IMR-90 (cell line): ENCODE measurements at regions not wholly inside any gene's neighbourhood (a gene's known extent, or its start where the extent isn't known, plus 50 kb on each side); places are given as distances from the start of the nearest gene placed in this dataset.

Experiments
- ATAC-seq: fragments of 200-7000 bp; cut with Tn5 transposase; 2 replicates; pipeline ENCODE4 v1.9.1; 2020; ENCODE audit warnings: low read depth, mild to moderate bottlenecking, moderate library complexity
- BruUV-seq: library from RNA; stranded (reverse); fragments of 400-500 nt; replicated peaks from 2 replicates; lab custom pipeline; 2021; lab: Mats Ljungman, UMichigan
- CTCF ChIA-PET: fragments of 300-600 bp; formaldehyde crosslinking; extraction: SDS; loops from one replicate; lab custom pipeline; 2021; ENCODE audit warnings: antibody characterized with exemption; lab: Yijun Ruan, JAX
- POLR2A ChIA-PET: fragments of 300-600 bp; sonication (Branson Sonifier 250); formaldehyde crosslinking; loops from one replicate; lab custom pipeline; 2022; ENCODE audit warnings: antibody characterized with exemption; ENCODE audit not compliant: unreplicated experiment; lab: Charles Lee
- DNase-seq: peaks from one replicate; pipeline ENCODE4 v3.0.0; 2013
- H2AFZ ChIP-seq: replicated peaks from 2 replicates; pipeline ENCODE3; 2013; ENCODE audit warnings: low read length, mild to moderate bottlenecking; ENCODE audit not compliant: poor library complexity
- H2AK5ac ChIP-seq: 2 replicates; pipeline ENCODE4 v1.6.1; 2013; ENCODE audit warnings: low read depth, low read length, inconsistent platforms
- H2AK9ac ChIP-seq: replicated peaks from 2 replicates; pipeline ENCODE3; 2013; ENCODE audit warnings: mild to moderate bottlenecking, low read depth, low read length, moderate library complexity; ENCODE audit not compliant: poor library complexity
- H2BK120ac ChIP-seq: 2 replicates; pipeline ENCODE4 v1.6.1; 2013; ENCODE audit warnings: low read depth, low read length, inconsistent platforms
- H2BK15ac ChIP-seq: 3 replicates; pipeline ENCODE4 v1.6.1; 2013; ENCODE audit warnings: low read depth, low read length, inconsistent platforms
- H2BK20ac ChIP-seq: 2 replicates; pipeline ENCODE4 v1.6.1; 2013; ENCODE audit warnings: low read depth, mild to moderate bottlenecking, inconsistent platforms, low read length, moderate library complexity
- H2BK5ac ChIP-seq: 2 replicates; pipeline ENCODE4 v1.6.1; 2013; ENCODE audit warnings: mild to moderate bottlenecking, low read depth, low read length, inconsistent platforms; ENCODE audit not compliant: poor library complexity, severe bottlenecking
- H3K14ac ChIP-seq: replicated peaks from 2 replicates; pipeline ENCODE4 v1.6.1; 2013; ENCODE audit warnings: low read depth, low read length, inconsistent platforms
- H3K18ac ChIP-seq: 2 replicates; pipeline ENCODE4 v1.6.1; 2013; ENCODE audit warnings: low read depth, low read length, control low read depth
- H3K23ac ChIP-seq: 2 replicates; pipeline ENCODE4 v1.6.1; 2013; ENCODE audit warnings: low read depth, low read length, inconsistent platforms
- H3K27ac ChIP-seq: 2 replicates; pipeline ENCODE4 v1.5.1; 2013; ENCODE audit warnings: mild to moderate bottlenecking, control low read depth, low read length; ENCODE audit not compliant: insufficient read depth
- H3K27me3 ChIP-seq: 2 replicates; pipeline ENCODE4 v1.6.1; 2013; ENCODE audit warnings: low read length; ENCODE audit not compliant: control insufficient read depth, insufficient read depth
- H3K36me3 ChIP-seq: 2 replicates; pipeline ENCODE4 v1.6.1; 2013; ENCODE audit warnings: low read length, mixed read lengths; ENCODE audit not compliant: control insufficient read depth, insufficient read depth
- H3K4ac ChIP-seq: 2 replicates; pipeline ENCODE4 v1.6.1; 2013; ENCODE audit warnings: low read depth, low read length, inconsistent platforms
- H3K4me1 ChIP-seq: 2 replicates; pipeline ENCODE4 v1.6.1; 2013; ENCODE audit warnings: low read length, mixed read lengths; ENCODE audit not compliant: control insufficient read depth, insufficient read depth
- H3K4me2 ChIP-seq: 2 replicates; pipeline ENCODE4 v1.6.1; 2013; ENCODE audit warnings: low read depth, mild to moderate bottlenecking, control low read depth, low read length, moderate library complexity
- H3K4me3 ChIP-seq: 2 replicates; pipeline ENCODE4 v1.5.1; 2013; ENCODE audit warnings: low read depth, mild to moderate bottlenecking, control low read depth, low read length, moderate library complexity; ENCODE audit not compliant: insufficient read depth
- H3K56ac ChIP-seq: 2 replicates; pipeline ENCODE4 v1.6.1; 2013; ENCODE audit warnings: low read length, inconsistent platforms; ENCODE audit not compliant: insufficient read depth; ENCODE audit errors: extremely low read depth
- H3K79me1 ChIP-seq, 2 experiments: 2 replicates each; pipeline ENCODE4 v1.6.1; 2013; ENCODE audit warnings: low read length in 2 of 2, inconsistent platforms in 1 of 2, low read depth in 1 of 2
- H3K9ac ChIP-seq: 2 replicates; pipeline ENCODE4 v1.6.1; 2013; ENCODE audit warnings: low read depth, low read length, control low read depth
- H3K9me1 ChIP-seq: 2 replicates; pipeline ENCODE4 v1.6.1; 2013; ENCODE audit warnings: low read length, inconsistent platforms; ENCODE audit not compliant: insufficient read depth
- H3K9me3 ChIP-seq: 2 replicates; pipeline ENCODE4 v1.6.1; 2013; ENCODE audit warnings: low read length; ENCODE audit not compliant: control insufficient read depth, insufficient read depth
- H4K20me1 ChIP-seq: 2 replicates; pipeline ENCODE4 v1.6.1; 2013; ENCODE audit warnings: low read length, inconsistent platforms; ENCODE audit not compliant: insufficient read depth
- H4K5ac ChIP-seq: 2 replicates; pipeline ENCODE4 v1.6.1; 2013; ENCODE audit warnings: mild to moderate bottlenecking, low read depth, low read length, control low read depth
- H4K8ac ChIP-seq, 2 experiments: 2 replicates each; pipeline ENCODE4 v1.6.1; 2013; ENCODE audit warnings: low read depth in 2 of 2, low read length in 2 of 2, control low read depth in 1 of 2, inconsistent platforms in 1 of 2
- H4K91ac ChIP-seq: 2 replicates; pipeline ENCODE4 v1.6.1; 2013; ENCODE audit warnings: low read depth, low read length, inconsistent platforms; ENCODE audit not compliant: insufficient read depth
- CEBPB ChIP-seq: IDR thresholded peaks from 2 replicates; pipeline ENCODE4 v1.6.1; 2012; ENCODE audit warnings: low read depth, low read length, improper control_type of control experiment
- CHD1 ChIP-seq: IDR thresholded peaks from 2 replicates; pipeline ENCODE4 v1.6.1; 2012; ENCODE audit warnings: low read depth, low read length, improper control_type of control experiment
- FOS ChIP-seq: fragments of 150-350 bp; IDR thresholded peaks from 2 replicates; pipeline ENCODE4 v1.6.1; 2016; ENCODE audit warnings: low read depth, low read length
- MAFK ChIP-seq: IDR thresholded peaks from 2 replicates; pipeline ENCODE4 v1.6.1; 2012; ENCODE audit warnings: low read depth, low read length, improper control_type of control experiment
- MAZ ChIP-seq: IDR thresholded peaks from 2 replicates; pipeline ENCODE4 v1.6.1; 2012; ENCODE audit warnings: low read depth, mild to moderate bottlenecking, low read length, improper control_type of control experiment, moderate library complexity, borderline replicate concordance
- MXI1 ChIP-seq: IDR thresholded peaks from 2 replicates; pipeline ENCODE4 v1.6.1; 2012; ENCODE audit warnings: low read depth, mild to moderate bottlenecking, low read length, moderate library complexity, borderline replicate concordance
- NFE2L2 ChIP-seq: fragments of 150-350 bp; IDR thresholded peaks from 2 replicates; pipeline ENCODE4 v1.6.1; 2016; ENCODE audit warnings: low read depth, mild to moderate bottlenecking, low read length
- POLR2A ChIP-seq: IDR thresholded peaks from 2 replicates; pipeline ENCODE4 v1.6.1; 2012; ENCODE audit warnings: mild to moderate bottlenecking, low read depth, low read length
- RCOR1 ChIP-seq: IDR thresholded peaks from 2 replicates; pipeline ENCODE4 v1.6.1; 2012; ENCODE audit warnings: mild to moderate bottlenecking, low read length, improper control_type of control experiment; ENCODE audit not compliant: insufficient replicate concordance
- RFX5 ChIP-seq: IDR thresholded peaks from 2 replicates; pipeline ENCODE4 v1.8.0; 2012; ENCODE audit warnings: low read depth, mild to moderate bottlenecking, low read length, moderate library complexity
- SMC3 ChIP-seq: fragments of 150-350 bp; IDR thresholded peaks from 2 replicates; pipeline ENCODE4 v1.6.1; 2016; ENCODE audit warnings: low read depth, mild to moderate bottlenecking, antibody characterized with exemption, low read length, moderate library complexity
- WGBS, 2 experiments: methylation state at CpG; one replicate each; pipeline versions ENCODE4 v1.1.5 to v1.1.7; 2013; ENCODE audit warnings: missing lambda C conversion rate in 2 of 2; ENCODE audit not compliant: insufficient read length in 1 of 2; ENCODE audit errors: extremely low coverage in 2 of 2; 5-methylcytosine and 5-hydroxymethylcytosine counted together
- dilution Hi-C: fragments of 300-500 bp; cut with HindIII; formaldehyde crosslinking; loops from one replicate; pipeline ENCODE4 v1.14.3; 2018; ENCODE audit warnings: low sequenced_read_pairs; ENCODE audit not compliant: unreplicated experiment
- in situ Hi-C: fragments of 300-500 bp; cut with MboI; formaldehyde crosslinking; loops from 3 replicates; pipeline ENCODE4 v1.14.3; 2019; ENCODE audit warnings: low sequenced_read_pairs, inconsistent platforms, mixed read lengths
- intact Hi-C: fragments of 100-400 bp; cut with micrococcal nuclease; formaldehyde crosslinking; loops from 2 replicates; pipeline ENCODE4 v1.10.0; 2022
- TF ChIP-seq, protein P1 (sequence below): fragments of 150-350 bp; IDR thresholded peaks from 2 replicates; pipeline ENCODE4 v1.6.1; 2016; ENCODE audit warnings: low read depth, mild to moderate bottlenecking, low read length, moderate library complexity, borderline replicate concordance

DNA sequence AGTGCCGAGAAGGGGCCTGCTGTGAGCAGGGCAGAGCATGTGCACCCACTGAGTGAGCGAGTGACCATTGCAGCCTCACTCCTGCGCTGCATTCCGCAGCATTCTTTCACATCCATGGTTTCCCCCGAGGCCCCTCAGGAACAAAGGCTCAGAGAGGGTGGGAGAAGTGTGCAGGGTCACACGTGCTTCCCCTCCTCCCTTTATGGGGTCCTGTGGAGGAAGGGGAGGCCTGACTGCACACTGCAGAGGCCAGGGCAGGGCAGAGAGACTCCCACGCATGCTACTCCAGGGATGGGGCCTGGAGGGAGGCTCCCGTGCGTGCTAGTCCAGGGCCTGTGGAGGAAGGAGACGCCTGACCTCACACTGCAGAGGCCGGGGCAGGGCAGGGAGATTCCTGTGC lies 63.2 kb downstream of the DIO3 start:
- H3K27ac ChIP-seq: no peak overlapping the region
- BruUV-seq: no TSS peak
- H4K20me1 ChIP-seq: no peaks in the 10 kb centered on the region
- ATAC-seq (no peak), DNase-seq (no peak)
- H3K23ac ChIP-seq: no peak overlapping the region
- H3K9me1 ChIP-seq: no peaks in the 10 kb centered on the region
- no peak overlapping the region for H4K91ac ChIP-seq
- no peak overlapping the region for H2AK5ac ChIP-seq
- intact Hi-C loops: no loop called here
- H3K4ac ChIP-seq: no peak overlapping the region
- H3K4me2 ChIP-seq: no peak overlapping the region
- no peak overlapping the region for H2BK120ac ChIP-seq
- no peak overlapping the region for H4K5ac ChIP-seq
- H3K27me3 ChIP-seq: peaks cover 18% of the 10 kb centered on the region
- H3K9ac ChIP-seq: no peak overlapping the region
- no peak overlapping the region for H2BK20ac ChIP-seq
- H2BK5ac ChIP-seq: no peak overlapping the region
- ChIA-PET CTCF (no interaction called here), POLR2A (no interaction called here)
- no peaks in the 10 kb centered on the region for H3K4me1 ChIP-seq
- no peak for TF ChIP-seq CHD1
- no peak for TF ChIP-seq SMC3
- no peak for TF ChIP-seq FOS
- TF ChIP-seq NFE2L2: no peak
- TF ChIP-seq MAFK: no peak
- TF ChIP-seq POLR2A: no peak
- TF ChIP-seq RFX5: no peak
- no peak for TF ChIP-seq MAZ
- TF ChIP-seq MXI1: no peak
- no peak for TF ChIP-seq CEBPB
- TF ChIP-seq, protein P1, sequence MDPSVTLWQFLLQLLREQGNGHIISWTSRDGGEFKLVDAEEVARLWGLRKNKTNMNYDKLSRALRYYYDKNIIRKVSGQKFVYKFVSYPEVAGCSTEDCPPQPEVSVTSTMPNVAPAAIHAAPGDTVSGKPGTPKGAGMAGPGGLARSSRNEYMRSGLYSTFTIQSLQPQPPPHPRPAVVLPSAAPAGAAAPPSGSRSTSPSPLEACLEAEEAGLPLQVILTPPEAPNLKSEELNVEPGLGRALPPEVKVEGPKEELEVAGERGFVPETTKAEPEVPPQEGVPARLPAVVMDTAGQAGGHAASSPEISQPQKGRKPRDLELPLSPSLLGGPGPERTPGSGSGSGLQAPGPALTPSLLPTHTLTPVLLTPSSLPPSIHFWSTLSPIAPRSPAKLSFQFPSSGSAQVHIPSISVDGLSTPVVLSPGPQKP: no peak
- TF ChIP-seq RCOR1: no peak
- H3K4me3 ChIP-seq: no peak overlapping the region
- no CpG with 5 or more reads among the region's 11 CpGs for WGBS, 2 experiments
- H3K36me3 ChIP-seq: no peaks in the 10 kb centered on the region
- H2AK9ac ChIP-seq: no peak overlapping the region
- H3K18ac ChIP-seq: no peak overlapping the region
- dilution Hi-C loops: no loop called here
- in situ Hi-C loops: loop anchor here (10.0 kb wide), 1 partner anchor 1240 kb away; no protein-coding TSS in a partner anchor
- no peak overlapping the region for H3K14ac ChIP-seq
- H3K56ac ChIP-seq: no peak overlapping the region
- no peak overlapping the region for H4K8ac ChIP-seq
- H2AFZ ChIP-seq: no peak overlapping the region
- H2BK15ac ChIP-seq: no peak overlapping the region
- H3K9me3 ChIP-seq: no peaks in the 10 kb centered on the region
- no peaks in the 10 kb centered on the region for H3K79me1 ChIP-seq
